HL-60 (cell line): ENCODE measurements at regions not wholly inside any gene's neighbourhood (a gene's known extent, or its start where the extent isn't known, plus 50 kb on each side); places are given as distances from the start of the nearest gene placed in this dataset.

Source experiments
- CTCF ChIP-seq: IDR thresholded peaks from one replicate; pipeline ENCODE4 v1.5.1; 2011; ENCODE audit warnings: low read length, control low read depth, inconsistent platforms; ENCODE audit not compliant: insufficient read depth
- GABPA ChIP-seq: IDR thresholded peaks from 2 replicates; pipeline ENCODE4 v1.6.1; 2012; ENCODE audit warnings: low read depth
- REST ChIP-seq: IDR thresholded peaks from 2 replicates; pipeline ENCODE4 v1.6.1; 2012; ENCODE audit warnings: low read depth; ENCODE audit not compliant: insufficient replicate concordance

GRCh38 chr18:72104851-72105250 lies 439.3 kb downstream of the CBLN2 start:
- TF ChIP-seq CTCF, result no peak
- no peak for TF ChIP-seq REST
- TF ChIP-seq GABPA, result no peak
